Activated T-cell treated with anti-CD3 and anti-CD28 coated beads for 1 hour (primary cell): ENCODE measurements at regions not wholly inside any gene's neighbourhood (a gene's known extent, or its start where the extent isn't known, plus 50 kb on each side); places are given as distances from the start of the nearest gene placed in this dataset.

Experiments
- DNase-seq: peaks from one replicate; pipeline ENCODE4 v3.0.0-alpha.2; 2020; ENCODE audit warnings: low read depth

DNA sequence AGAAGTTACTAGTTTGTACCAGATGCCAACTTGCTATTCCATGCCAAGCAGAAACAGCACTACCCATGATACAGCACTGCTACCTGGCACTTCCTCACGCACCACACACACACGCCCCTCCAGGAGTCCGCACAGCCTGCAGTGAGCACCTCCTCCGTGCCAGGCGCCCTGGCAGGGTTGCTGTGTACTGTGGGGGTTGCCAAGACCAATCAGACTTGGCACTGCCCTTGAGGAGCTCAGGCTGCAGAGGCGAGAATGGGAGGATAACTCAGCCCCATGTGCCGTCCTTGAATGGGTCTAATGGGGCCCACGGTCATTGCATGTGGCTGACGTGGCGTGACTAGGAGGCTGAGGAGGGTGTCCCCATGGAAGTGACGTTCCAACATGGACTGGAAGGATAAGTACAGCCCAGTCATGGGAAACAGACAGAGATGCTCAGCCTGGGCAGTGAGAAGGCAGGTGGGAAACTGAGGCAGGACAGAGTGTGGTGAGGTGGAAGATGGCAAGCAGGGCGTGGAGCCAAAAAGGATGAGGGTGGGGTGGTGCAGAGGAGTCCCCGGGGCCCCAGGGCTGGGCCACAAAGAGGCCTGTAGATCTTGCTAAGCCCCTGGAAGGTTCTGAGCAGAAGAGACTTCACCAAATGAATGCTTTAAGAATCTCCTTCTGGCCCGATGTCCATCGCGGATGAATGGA is 65.3 kb upstream of the C14orf180 start:
- no peak for DNase-seq

DNA sequence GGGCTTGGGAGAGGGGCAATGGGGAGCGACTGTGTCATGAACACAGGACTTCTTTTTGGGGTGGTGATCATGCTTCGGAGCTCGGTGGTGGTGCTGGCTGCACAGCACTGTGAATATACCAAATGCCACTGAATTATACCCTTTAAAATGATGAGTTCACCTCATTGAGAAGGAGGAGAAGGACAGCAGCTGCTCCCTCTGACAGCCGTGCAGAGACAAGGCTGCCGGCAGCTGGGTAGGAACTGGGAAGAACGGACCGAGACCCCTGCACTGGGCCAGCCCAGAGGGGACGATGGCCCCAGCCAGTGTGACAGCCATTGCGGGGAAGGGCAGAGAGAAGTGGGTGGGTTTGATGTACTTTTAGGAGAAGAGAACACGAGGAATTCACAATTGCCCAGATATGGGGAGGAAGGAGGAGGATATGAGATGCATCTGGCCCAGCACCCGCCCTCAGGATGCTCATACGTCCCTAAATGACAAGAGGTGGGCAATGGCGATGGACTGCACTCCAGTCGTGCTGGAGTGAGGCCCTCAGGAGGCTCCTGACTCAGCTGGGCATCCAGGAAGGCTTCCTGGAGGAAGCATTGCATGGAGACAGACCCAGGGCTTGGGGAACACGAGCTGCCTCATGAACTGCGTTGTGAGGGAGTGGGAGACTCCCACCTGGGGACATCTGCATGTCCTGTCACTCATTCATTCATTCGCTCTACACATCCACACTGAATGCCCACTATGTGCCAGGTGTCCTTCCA is 64.3 kb upstream of the C14orf180 start:
- DNase-seq, result no peak

DNA sequence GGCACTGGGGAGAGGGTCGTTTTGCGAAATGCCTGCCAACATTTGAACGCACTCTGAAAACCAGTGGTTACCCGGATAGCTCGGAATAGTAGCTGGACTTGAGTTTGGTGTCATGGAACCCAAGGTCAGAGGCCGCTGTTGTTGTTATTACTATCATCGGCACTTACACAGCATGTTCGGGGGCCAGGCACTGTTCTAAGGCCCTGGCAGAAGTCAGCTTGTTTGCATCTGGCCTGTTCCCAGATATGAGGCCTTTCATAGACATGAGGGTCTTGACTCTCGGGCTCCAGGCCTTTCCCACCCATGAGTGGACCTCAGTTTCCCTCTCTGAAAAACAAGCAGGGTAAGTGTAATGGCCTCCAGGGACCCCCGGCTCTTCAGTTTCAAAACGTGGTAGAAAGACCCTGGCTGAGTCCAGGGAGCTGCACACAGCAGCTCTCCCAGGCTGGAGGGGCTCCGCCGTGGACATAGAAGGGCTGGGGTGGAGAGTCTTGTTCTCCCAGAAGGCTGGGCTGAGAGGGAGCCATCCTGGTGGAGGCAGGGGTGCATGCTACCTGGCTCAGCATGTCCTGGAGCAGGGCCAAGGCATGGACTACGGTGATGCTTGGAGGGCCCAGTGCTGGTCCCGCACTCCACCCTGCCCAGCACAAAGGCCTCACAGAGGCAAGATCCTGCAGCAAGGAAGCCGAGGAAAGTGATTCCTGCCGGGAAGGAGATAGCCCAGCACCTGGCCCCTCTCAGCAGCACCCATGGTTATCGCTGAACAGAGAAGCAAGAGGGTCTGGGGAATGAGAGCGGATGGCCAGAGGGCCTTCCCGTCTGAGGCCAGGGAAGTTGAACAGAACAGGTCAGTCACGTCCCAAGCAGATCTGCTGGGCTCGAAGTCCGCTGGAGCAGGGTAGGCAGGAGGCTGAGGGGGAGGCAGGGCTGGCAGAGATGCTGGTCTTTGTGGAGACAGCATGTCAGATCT is 63.5 kb upstream of the C14orf180 start:
- no peak for DNase-seq

DNA sequence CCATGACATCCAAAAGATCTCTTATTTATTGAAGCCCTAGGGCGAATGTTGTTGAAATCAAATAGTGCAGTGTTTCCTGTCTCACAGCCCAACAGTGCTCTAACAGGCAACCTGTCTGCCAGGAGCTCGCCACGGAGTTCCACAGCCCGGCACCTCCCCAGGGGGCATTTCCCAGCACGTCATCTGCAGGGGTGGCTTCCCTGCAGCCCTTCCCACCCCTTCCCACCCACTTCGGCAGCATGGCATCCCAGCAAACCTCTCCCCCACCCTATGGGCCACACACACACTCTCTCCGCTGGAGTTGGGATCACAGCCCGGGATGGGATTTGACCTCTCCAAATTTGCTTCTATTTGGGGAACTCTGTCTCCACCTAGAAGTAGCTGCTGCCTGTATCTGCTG is 62.7 kb upstream of the C14orf180 start:
- DNase-seq, result no peak

DNA sequence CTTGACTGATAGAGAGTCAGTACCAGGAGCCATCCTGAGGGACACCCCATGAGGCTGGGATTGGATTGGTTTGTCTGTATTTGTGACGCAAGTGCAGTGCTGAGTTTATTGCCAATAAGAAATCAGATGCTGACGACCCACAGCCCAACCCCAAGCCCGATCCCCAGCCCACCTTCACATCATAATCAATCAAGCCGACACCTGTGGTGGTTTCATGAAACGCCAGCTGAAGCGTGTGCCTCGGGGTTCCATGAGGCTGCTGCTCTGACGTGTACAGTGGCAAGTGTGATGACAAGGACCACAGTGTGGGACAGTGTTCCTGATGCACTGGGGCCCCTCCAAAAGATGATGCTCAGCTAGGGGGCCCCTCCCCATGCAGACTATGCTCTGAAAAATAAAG is 62.1 kb upstream of the C14orf180 start:
- DNase-seq, result no peak

DNA sequence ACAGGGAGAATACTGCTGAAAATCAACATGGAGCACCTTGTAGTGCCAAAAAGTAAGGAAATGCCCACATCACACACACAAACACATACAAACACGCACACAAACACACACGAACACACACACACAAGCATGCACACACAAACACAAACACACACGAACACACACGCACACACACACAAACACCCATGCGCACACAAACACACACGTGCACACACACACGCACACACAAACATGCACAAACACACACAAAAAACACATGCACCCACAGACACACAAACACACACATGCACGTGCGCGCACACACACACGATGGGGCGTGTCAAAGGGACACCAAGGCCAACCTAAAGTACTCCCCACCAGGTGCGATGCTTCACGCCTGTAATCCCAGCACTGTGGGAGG is 61.7 kb upstream of the C14orf180 start:
- DNase-seq, result no peak

DNA sequence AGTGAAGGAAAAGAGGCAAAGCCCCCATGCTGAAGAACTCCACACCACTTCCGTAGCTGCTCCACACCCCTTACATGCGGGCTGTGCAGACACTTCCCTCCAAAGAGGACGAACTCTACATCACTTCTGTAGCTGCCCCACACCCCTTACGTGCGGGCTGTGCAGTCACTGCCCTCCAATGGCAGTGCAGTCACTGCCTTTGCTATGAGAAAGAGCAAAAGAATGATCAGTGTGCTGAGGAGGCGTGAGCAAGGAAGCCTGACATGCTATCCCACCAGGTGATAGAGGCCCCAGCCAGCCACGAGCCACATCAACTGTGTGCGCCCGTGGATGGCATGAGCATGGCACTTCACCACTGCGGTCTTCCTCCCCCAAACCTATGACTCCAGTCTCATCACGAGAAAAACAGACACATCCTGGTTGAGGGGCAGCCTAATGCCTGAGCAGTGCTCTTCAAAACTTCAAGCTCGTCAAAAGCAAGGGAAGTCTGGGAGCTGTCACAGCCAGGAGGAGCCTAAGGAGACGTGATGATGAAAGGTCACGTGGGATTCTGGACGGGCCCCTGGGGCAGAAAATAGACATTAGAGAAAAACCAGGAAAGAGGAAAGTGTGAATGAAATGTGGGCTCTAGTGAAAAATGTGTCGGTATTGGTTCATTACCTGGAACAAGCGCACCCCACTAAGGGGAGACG is 60.8 kb upstream of the C14orf180 start:
- no peak for DNase-seq

DNA sequence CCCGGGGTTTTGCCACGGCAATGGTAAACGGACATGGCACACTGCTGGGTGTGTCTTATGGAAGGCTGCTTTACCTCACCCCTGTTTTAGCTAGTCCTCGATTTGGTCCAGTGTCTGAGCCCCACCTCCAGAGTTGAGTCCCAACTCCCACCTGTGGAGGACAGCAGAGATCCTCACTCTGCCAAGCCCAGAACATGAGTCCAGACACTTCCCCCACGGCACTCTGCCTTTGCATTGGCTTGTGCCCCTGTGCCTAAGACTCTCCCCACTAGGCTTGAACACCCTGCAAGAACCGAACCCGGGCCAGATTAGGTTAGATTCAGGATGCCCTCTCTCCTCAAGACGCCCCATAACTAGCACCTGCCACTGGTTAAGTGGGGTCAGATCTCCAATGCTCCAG is 59.8 kb upstream of the C14orf180 start:
- DNase-seq, result no peak

DNA sequence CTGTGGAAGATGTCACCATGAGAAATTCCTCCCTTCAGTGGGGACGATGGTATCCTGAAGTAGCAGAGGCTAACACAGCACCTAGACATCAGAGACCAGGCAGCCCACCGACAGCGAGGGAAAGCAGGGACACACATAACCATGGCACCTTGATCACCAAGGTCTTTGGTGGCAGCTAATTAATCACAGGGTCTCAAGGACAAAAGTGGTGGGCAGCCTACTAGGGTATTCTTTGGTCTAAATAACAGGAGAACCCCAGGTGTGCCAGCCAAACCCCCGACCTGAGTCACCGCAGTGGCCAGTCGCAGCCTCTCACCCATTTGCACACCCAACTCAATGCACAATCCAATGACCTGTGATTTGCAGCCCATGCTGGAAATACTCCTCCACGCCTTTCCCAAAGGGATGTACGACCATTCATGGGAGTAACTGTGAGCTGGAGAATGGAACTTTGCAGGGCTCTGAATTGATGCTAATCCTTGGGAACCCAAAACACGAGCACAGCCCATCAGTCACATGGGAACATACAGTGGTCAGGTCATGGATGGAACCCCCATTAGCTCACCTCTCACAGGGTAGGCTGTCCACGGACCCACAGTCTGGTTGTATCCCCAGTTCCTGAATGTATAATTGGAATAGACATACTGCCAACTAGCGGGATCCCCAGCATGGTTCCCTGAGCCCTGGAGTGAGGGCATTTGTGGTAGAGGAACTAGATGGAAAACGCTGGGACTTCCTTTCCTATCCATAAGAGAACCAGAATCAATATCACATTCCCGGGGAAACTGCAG is 58.7 kb upstream of the C14orf180 start:
- no peak for DNase-seq

DNA sequence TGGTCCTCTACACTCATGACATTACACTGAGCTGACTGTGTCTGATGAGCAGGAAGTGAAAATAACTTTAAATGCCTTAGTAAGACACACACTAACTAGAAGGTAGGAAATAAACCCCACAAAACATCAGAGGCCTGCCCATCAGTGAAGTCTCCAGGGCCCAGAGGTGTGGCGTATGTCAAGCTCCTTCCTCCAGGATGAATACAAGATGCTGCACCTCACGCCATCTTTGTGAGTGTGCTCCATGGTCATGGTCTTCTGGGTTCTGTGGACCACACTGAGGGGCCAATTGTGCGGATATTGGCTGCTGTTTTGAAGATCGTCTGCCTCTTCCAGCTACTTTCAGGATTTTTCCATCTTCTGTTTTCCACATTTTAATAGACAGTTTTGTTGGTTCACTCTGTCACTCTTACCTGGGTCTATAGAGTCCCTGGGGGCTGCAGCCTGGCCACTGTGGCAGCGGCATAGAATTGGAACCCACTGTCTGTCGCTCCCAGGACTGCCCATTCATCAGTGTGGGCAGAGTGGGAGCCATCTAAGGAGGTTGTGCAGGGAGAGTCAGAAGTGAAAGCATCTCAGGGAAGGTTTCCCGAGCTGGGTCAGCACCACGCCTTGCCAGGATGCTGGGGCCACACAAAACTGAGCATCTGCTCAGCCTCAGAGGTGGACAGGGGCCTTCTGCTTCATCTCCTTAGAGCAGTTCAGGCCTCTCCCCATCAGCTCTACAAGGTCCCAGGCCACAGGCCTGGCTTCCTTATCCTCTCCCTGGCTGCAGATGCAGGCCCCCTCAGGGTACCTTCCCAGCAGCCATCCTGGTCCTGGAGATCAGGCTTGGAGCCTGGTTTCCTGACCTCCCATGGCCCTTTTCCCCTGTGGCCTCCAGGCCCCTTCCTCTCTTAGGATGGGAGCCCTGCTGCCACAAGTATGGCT is 57.5 kb upstream of the C14orf180 start:
- DNase-seq, result no peak

DNA sequence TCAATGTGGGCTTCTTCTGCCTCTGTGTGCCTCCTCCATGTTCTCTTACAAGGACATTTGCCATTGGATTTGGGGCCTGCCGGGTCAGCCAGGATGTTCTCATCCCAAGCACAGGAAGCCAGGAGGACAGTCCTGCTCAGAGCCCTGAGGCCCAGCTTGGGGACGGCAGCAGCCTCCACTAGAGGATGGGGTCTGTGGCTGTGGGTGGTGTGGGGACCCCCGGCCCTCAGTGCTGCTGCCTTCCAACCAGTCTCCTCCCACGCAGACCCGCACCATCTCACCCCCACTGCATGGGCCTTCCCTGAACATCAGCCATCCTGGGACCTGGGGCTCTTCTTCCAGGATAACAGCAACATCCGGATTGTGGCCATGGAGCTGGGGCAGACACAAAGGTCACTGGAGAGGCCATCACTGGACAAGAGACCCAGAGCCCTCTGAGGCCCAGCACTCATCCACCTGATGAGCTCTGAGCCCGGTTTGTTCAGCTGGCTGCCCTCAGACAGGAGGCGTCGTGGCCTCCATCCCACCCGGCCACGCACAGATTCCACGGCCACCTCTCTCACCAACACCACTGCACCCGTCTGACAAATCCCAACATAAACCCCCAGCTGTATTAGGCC is 56.5 kb upstream of the C14orf180 start:
- DNase-seq, result no peak

DNA sequence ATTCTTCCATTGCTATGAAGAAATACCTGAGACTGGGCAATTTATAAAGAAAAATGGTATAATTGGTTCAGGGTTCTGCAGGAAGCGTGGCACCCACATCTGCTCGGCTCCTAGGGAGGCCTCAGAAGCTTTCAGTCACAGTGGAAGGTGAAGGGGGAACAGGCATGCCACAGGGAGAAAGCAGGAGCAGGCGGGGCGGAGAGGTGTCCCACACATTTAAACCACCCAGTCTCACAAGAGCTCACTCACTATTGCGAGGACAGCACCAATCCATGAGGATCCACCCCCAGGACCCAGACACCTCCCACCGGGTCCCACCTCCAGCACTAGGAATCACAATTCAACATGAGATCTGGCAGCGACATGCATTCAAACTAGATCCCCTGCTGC is 56.0 kb upstream of the C14orf180 start:
- no peak for DNase-seq

DNA sequence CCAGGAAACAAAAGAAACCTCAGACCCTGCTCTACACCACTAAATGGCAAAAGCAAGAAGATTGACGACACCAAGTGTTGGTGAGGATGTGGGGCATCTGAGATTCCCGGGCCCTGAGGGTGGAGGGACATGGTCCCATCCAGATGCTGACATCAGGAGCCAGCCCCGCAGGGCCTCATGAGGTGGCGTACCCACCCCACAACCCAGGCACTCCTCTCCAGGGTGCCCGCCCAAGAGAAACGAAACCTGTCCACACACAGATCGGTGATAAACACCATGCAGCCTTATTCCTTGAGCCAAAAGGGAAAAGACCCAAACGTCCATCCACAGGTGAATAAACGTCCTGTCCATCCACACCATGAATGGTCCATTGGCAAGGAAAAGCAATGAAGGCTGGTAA is 54.8 kb upstream of the C14orf180 start:
- DNase-seq, result no peak

DNA sequence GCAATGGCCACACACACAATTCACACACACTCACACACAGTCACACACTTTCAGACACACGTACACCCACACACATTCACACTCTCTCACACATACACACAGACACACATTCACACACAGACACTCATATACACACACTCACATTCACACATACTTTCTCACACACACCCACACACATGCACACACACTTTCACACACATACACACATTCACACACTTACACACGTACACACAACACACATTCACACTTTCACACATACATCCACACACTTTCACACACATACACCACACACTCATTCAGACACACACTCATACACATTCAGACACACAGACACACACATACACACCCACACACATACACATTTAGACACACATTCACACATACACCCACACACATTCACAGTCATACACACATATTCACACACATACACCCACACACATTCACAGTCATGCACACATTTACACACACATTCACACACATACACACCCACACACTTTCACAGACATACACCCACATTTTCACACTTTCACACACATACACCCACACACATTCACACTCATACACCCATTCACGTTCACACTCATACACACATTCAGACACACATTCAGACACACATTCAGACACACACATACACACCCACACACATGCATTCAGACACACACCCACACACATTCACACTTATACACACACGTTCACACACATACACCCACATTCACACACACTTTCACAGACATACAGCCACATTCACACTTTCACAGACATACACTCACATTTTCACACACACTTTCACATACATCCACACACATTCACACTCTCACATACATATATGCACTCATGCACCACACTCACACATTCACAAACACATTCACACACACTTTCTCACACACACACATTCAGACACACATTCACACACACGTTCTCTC is 52.6 kb upstream of the C14orf180 start:
- no peak for DNase-seq

DNA sequence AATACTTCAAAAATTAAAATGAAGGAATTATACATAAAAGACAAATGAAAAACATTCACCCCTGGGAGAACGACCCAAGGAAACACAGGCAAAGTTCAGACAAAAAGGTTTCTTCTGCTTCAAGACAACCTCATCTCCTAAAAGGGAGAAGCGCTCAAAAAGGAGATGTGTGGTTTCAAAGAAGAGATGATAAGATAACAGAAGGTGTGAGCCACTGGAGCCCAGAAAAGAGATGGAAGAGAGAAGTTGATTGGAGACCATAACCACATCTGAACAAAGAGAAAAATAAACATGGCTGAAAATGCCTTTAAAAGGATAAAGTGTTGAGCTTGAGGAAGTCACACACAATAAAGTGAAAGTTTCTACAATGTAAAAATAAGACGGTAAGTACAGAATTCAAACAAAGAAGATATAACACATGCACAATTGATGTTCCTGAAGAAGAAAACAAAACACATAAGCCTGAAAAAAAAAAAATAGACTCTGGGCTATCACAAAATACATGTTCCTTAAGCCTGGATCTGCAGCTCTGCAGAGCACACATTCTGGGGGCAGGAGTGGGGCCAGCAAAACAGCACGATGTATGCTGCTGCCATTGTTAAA is 51.6 kb upstream of the C14orf180 start:
- DNase-seq, result no peak

DNA sequence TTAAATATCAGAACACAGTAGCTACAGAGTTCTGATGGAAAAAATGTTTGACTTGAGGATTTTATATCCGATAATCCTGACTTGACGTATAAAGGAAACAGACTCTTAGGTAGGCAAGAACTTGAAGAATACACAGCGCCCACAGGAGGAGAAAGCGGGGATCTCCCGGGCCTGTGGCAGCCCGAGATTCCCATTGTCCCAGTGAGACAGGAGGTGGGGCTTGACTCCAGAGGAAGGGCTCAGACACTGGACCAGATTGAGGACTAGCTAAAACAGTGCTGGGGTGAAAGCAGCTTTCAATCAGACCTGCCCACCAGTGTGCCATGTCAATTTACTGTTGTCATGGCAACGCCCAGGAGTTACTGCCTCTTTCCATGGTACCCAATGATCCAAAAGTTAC is 51.1 kb upstream of the C14orf180 start:
- no peak for DNase-seq
